Fibroblast of lung (primary cell): ENCODE measurements at regions not wholly inside any gene's neighbourhood (a gene's known extent, or its start where the extent isn't known, plus 50 kb on each side); places are given as distances from the start of the nearest gene placed in this dataset.
"Not testable (repeated sequence)": the region's sequence is repeated elsewhere in the genome, so short reads cannot be mapped to it uniquely, and the experiment has no call there.

Source experiments
- DNase-seq, 2 donors: peaks; one replicate each; pipeline versions ENCODE4 v3.0.0 to v3.0.0-alpha.2; 2010; ENCODE audit warnings: low read depth in 2 of 2
- H2AFZ ChIP-seq: 2 replicates; pipeline ENCODE4 v1.5.1; 2012; ENCODE audit warnings: low read length, control low read depth, inconsistent platforms
- H3K27ac ChIP-seq: 2 replicates; pipeline ENCODE4 v1.5.1; 2011; ENCODE audit warnings: low read length, control low read depth; ENCODE audit not compliant: insufficient read depth
- H3K27me3 ChIP-seq: 2 replicates; pipeline ENCODE4 v1.5.1; 2011; ENCODE audit warnings: mild to moderate bottlenecking, low read length; ENCODE audit not compliant: control insufficient read depth, insufficient read depth
- H3K36me3 ChIP-seq: 2 replicates; pipeline ENCODE4 v1.5.1; 2011; ENCODE audit warnings: low read length; ENCODE audit not compliant: control insufficient read depth, insufficient read depth
- H3K4me1 ChIP-seq: 2 replicates; pipeline ENCODE4 v1.5.1; 2011; ENCODE audit warnings: low read length; ENCODE audit not compliant: control insufficient read depth, insufficient read depth; ENCODE audit errors: extremely low read depth
- H3K4me2 ChIP-seq: 2 replicates; pipeline ENCODE4 v1.5.1; 2011; ENCODE audit warnings: low read length, control low read depth; ENCODE audit not compliant: insufficient read depth; ENCODE audit errors: extremely low read depth
- H3K4me3 ChIP-seq, 4 experiments: fragments of 200-600 bp in 1 of 4; sonication (generic) in 1 of 4; replicated peaks in 1 of 4; 2 replicates each; pipeline ENCODE4 v1.5.1; 2011 to 2016; ENCODE audit warnings: low read length in 4 of 4, low read depth in 3 of 4, mild to moderate bottlenecking in 3 of 4, control low read depth in 2 of 4, inconsistent platforms in 1 of 4, mixed read lengths in 1 of 4; ENCODE audit not compliant: insufficient read depth in 1 of 4; ENCODE audit errors: control extremely low read depth in 1 of 4
- H3K79me2 ChIP-seq: 2 replicates; pipeline ENCODE4 v1.5.1; 2012; ENCODE audit warnings: mild to moderate bottlenecking, low read length, inconsistent platforms; ENCODE audit not compliant: control insufficient read depth, insufficient read depth
- H3K9ac ChIP-seq: 2 replicates; pipeline ENCODE4 v1.5.1; 2011; ENCODE audit warnings: mild to moderate bottlenecking, low read length, control low read depth; ENCODE audit not compliant: insufficient read depth
- H3K9me3 ChIP-seq: 2 replicates; pipeline ENCODE4 v1.5.1; 2012; ENCODE audit warnings: low read depth, low read length; ENCODE audit not compliant: control insufficient read depth, insufficient read depth
- H4K20me1 ChIP-seq: 2 replicates; pipeline ENCODE4 v1.5.1; 2011; ENCODE audit warnings: low read length; ENCODE audit not compliant: control insufficient read depth, insufficient read depth; ENCODE audit errors: extremely low read depth
- CTCF ChIP-seq, 2 donors: IDR thresholded peaks in 1 of 2; conservative IDR thresholded peaks in 1 of 2; 1 replicate in 1 of 2; 2 replicates in 1 of 2; pipeline ENCODE4 v1.5.1; 2011 to 2012; ENCODE audit warnings: low read length in 2 of 2, control low read depth in 1 of 2, inconsistent platforms in 1 of 2, low read depth in 1 of 2, mild to moderate bottlenecking in 1 of 2
- EZH2 ChIP-seq: IDR thresholded peaks from 2 replicates; pipeline ENCODE4 v1.5.1; 2012; ENCODE audit warnings: low read length, control low read depth, mild to moderate bottlenecking; ENCODE audit errors: missing control alignments

GRCh38 chr11:50220651-50221050 lies 188.0 kb downstream of the OR4C45 start:
- Histone ChIP-seq H3K9me3 (no peaks in the 10 kb centered on the region), H2AFZ (no peak overlapping the region), H3K27me3 (no peaks in the 10 kb centered on the region), H3K4me3 (no peak overlapping the region), H3K4me2 (no peak overlapping the region), H3K79me2 (no peaks in the 10 kb centered on the region), H3K4me1 (no peaks in the 10 kb centered on the region), H4K20me1 (no peaks in the 10 kb centered on the region), H3K27ac (no peak overlapping the region), H3K9ac (no peak overlapping the region), H3K36me3 (no peaks in the 10 kb centered on the region)
- DNase-seq: no peak
- TF ChIP-seq EZH2 (no peak), CTCF (conservative IDR thresholded peaks at IDR 0.05 in 1 of 2, IDR thresholded peaks at IDR 0.05 in 1 of 2; ENCODE audit: low read depth in 1 of 2, low read length in 2 of 2) (no peak)

- H3K27me3 ChIP-seq, H3K4me1 ChIP-seq, DNase-seq, H3K9ac ChIP-seq, H2AFZ ChIP-seq, H3K4me2 ChIP-seq, H3K79me2 ChIP-seq, H3K27ac ChIP-seq, H3K4me3 ChIP-seq, H3K36me3 ChIP-seq, H3K9me3 ChIP-seq, H4K20me1 ChIP-seq: not testable (repeated sequence)
Measured at GRCh38 chr11:50238368-50238767, 205.7 kb downstream of the OR4C45 start.

GRCh38 chr11:50246183-50246582 lies 213.5 kb downstream of the OR4C45 start:
- no peaks in the 10 kb centered on the region for H3K9me3 ChIP-seq
- no peaks in the 10 kb centered on the region for H3K4me1 ChIP-seq
- no peaks in the 10 kb centered on the region for H4K20me1 ChIP-seq
- H3K36me3 ChIP-seq: no peaks in the 10 kb centered on the region
- H3K4me3 ChIP-seq: no peak overlapping the region
- TF ChIP-seq EZH2 (no peak), CTCF (conservative IDR thresholded peaks at IDR 0.05 in 1 of 2, IDR thresholded peaks at IDR 0.05 in 1 of 2; ENCODE audit: low read depth in 1 of 2, low read length in 2 of 2) (no peak)
- no peak overlapping the region for H3K4me2 ChIP-seq
- no peak for DNase-seq
- no peak overlapping the region for H3K9ac ChIP-seq
- H3K79me2 ChIP-seq: no peaks in the 10 kb centered on the region
- no peaks in the 10 kb centered on the region for H3K27me3 ChIP-seq
- H3K27ac ChIP-seq: no peak overlapping the region
- H2AFZ ChIP-seq: no peak overlapping the region

- no peak for TF ChIP-seq CTCF (conservative IDR thresholded peaks at IDR 0.05 in 1 of 2, IDR thresholded peaks at IDR 0.05 in 1 of 2; ENCODE audit: low read depth in 1 of 2, low read length in 2 of 2)
- no peak for TF ChIP-seq EZH2
- no peak overlapping the region for H3K4me3 ChIP-seq
- H3K27me3 ChIP-seq: no peaks in the 10 kb centered on the region
- no peak overlapping the region for H2AFZ ChIP-seq
- no peaks in the 10 kb centered on the region for H3K4me1 ChIP-seq
- H3K4me2 ChIP-seq: no peak overlapping the region
- H3K79me2 ChIP-seq: no peaks in the 10 kb centered on the region
- no peak overlapping the region for H3K9ac ChIP-seq
- no peaks in the 10 kb centered on the region for H4K20me1 ChIP-seq
- H3K36me3 ChIP-seq: no peaks in the 10 kb centered on the region
- DNase-seq: no peak
- H3K9me3 ChIP-seq: no peaks in the 10 kb centered on the region
- no peak overlapping the region for H3K27ac ChIP-seq
Measured at GRCh38 chr11:50246699-50247098, 214.0 kb downstream of the OR4C45 start.
